Liver (tissue), 8 donors: ENCODE measurements at regions not wholly inside any gene's neighbourhood (a gene's known extent, or its start where the extent isn't known, plus 50 kb on each side); places are given as distances from the start of the nearest gene placed in this dataset.

Experiments used
- DNase-seq: peaks from one replicate; pipeline ENCODE4 v3.0.0-alpha.2; 2017; ENCODE audit warnings: low spot score
- H3K27ac ChIP-seq, 2 donors: one replicate each; pipeline ENCODE4 v1.7.0; 2013; ENCODE audit warnings: inconsistent platforms in 2 of 2, low read length in 2 of 2, control low read depth in 1 of 2, low read depth in 1 of 2, mild to moderate bottlenecking in 1 of 2
- H3K27me3 ChIP-seq, 4 donors: one replicate each; pipeline versions ENCODE4 v1.6.1 to v1.7.0; 2013; ENCODE audit warnings: low read length in 3 of 4, inconsistent platforms in 1 of 4, mild to moderate bottlenecking in 1 of 4, moderate library complexity in 1 of 4; ENCODE audit not compliant: control insufficient read depth in 4 of 4, insufficient read depth in 4 of 4
- H3K36me3 ChIP-seq, 4 donors: one replicate each; pipeline versions ENCODE4 v1.6.1 to v1.7.0; 2013; ENCODE audit warnings: low read length in 3 of 4, mild to moderate bottlenecking in 3 of 4, low read depth in 1 of 4, moderate library complexity in 1 of 4; ENCODE audit not compliant: control insufficient read depth in 4 of 4, insufficient read depth in 3 of 4
- H3K4me1 ChIP-seq, 4 donors: one replicate each; pipeline versions ENCODE4 v1.6.1 to v1.7.0; 2013; ENCODE audit warnings: low read length in 3 of 4, mild to moderate bottlenecking in 3 of 4, moderate library complexity in 1 of 4; ENCODE audit not compliant: control insufficient read depth in 4 of 4, insufficient read depth in 4 of 4
- H3K4me3 ChIP-seq, 3 donors: one replicate each; pipeline versions ENCODE4 v1.6.1 to v1.7.0; 2013; ENCODE audit warnings: low read length in 3 of 3, control low read depth in 1 of 3, low read depth in 1 of 3, mild to moderate bottlenecking in 1 of 3
- H3K9ac ChIP-seq, 2 donors: one replicate each; pipeline ENCODE4 v1.7.0; 2013; ENCODE audit warnings: low read length in 2 of 2, mild to moderate bottlenecking in 2 of 2, moderate library complexity in 2 of 2, control low read depth in 1 of 2, low read depth in 1 of 2
- H3K9me3 ChIP-seq, 4 donors: one replicate each; pipeline versions ENCODE4 v1.6.1 to v1.7.0; 2013; ENCODE audit warnings: low read length in 3 of 4; ENCODE audit not compliant: control insufficient read depth in 4 of 4
- CTCF ChIP-seq: fragments of 150-350 bp; IDR thresholded peaks from 2 replicates; pipeline ENCODE4 v1.5.1; 2017; ENCODE audit warnings: improper control_type of control experiment, low read depth, low read length; ENCODE audit not compliant: missing input control
- EGR1 ChIP-seq, 2 donors: IDR thresholded peaks; 2 replicates each; pipeline ENCODE4 v1.6.1; 2016 to 2018; ENCODE audit warnings: antibody characterized with exemption in 2 of 2, low read depth in 2 of 2
- FOXA1 ChIP-seq: IDR thresholded peaks from 2 replicates; pipeline ENCODE4 v1.6.1; 2016; ENCODE audit warnings: antibody characterized with exemption
- FOXA2 ChIP-seq: IDR thresholded peaks from 2 replicates; pipeline ENCODE4 v1.6.1; 2016; ENCODE audit warnings: antibody characterized with exemption
- HNF4A ChIP-seq, 2 donors: conservative IDR thresholded peaks; 2 replicates each; pipeline ENCODE4 v1.6.1; 2016; ENCODE audit warnings: antibody characterized with exemption in 2 of 2, mild to moderate bottlenecking in 2 of 2
- HNF4G ChIP-seq: IDR thresholded peaks from 2 replicates; pipeline ENCODE4 v1.6.1; 2016; ENCODE audit warnings: antibody characterized with exemption
- JUND ChIP-seq, 2 donors: IDR thresholded peaks; 2 replicates each; pipeline ENCODE4 v1.6.1; 2016; ENCODE audit warnings: antibody characterized with exemption in 2 of 2
- NR2F2 ChIP-seq: IDR thresholded peaks from 2 replicates; pipeline ENCODE4 v1.6.1; 2016; ENCODE audit warnings: antibody characterized with exemption
- RAD21 ChIP-seq, 2 donors: IDR thresholded peaks; 2 replicates each; pipeline ENCODE4 v1.6.1; 2016; ENCODE audit warnings: antibody characterized with exemption in 2 of 2, mild to moderate bottlenecking in 2 of 2
- RXRA ChIP-seq, 2 donors: IDR thresholded peaks; 2 replicates each; pipeline ENCODE4 v1.6.1; 2017 to 2018; ENCODE audit warnings: antibody characterized with exemption in 2 of 2, mild to moderate bottlenecking in 1 of 2
- SP1 ChIP-seq: IDR thresholded peaks from 2 replicates; pipeline ENCODE4 v1.6.1; 2018; ENCODE audit warnings: antibody characterized with exemption, mild to moderate bottlenecking
- TAF1 ChIP-seq: conservative IDR thresholded peaks from 2 replicates; pipeline ENCODE4 v1.6.1; 2016; ENCODE audit warnings: antibody characterized with exemption, mild to moderate bottlenecking
- YY1 ChIP-seq: IDR thresholded peaks from 2 replicates; pipeline ENCODE4 v1.6.1; 2016; ENCODE audit warnings: antibody characterized with exemption, mild to moderate bottlenecking
- ZBTB33 ChIP-seq: IDR thresholded peaks from 2 replicates; pipeline ENCODE4 v1.6.1; 2016; ENCODE audit warnings: antibody characterized with exemption
- WGBS: extraction: QIAGEN DNeasy Blood & Tissue Kit; methylation state at CpG from one replicate; pipeline ENCODE4 v1.1.7; 2013; 5-methylcytosine and 5-hydroxymethylcytosine counted together
- TF ChIP-seq, protein P1 (sequence below): IDR thresholded peaks from 2 replicates; pipeline ENCODE4 v1.6.1; 2016; ENCODE audit warnings: antibody characterized with exemption
- TF ChIP-seq, protein P2 (sequence below): IDR thresholded peaks from 2 replicates; pipeline ENCODE4 v1.6.1; 2016; ENCODE audit warnings: antibody characterized with exemption, mild to moderate bottlenecking
- TF ChIP-seq, protein P3 (sequence below): IDR thresholded peaks from 2 replicates; pipeline ENCODE4 v1.6.1; 2016; ENCODE audit warnings: antibody characterized with exemption
- donor health status: healthy.
- donor health status: healthy.
- donor health status: healthy.
- donor health status: healthy.
- donor health status: healthy.

- 96% methylated on average over 1 of the region's 1 CpG for WGBS
- H3K9ac ChIP-seq: no peak overlapping the region
- no peaks in the 10 kb centered on the region for H3K9me3 ChIP-seq
- no peak for DNase-seq
- H3K27me3 ChIP-seq: no peaks in the 10 kb centered on the region
- H3K27ac ChIP-seq: no peak overlapping the region
- TF ChIP-seq, protein P1, sequence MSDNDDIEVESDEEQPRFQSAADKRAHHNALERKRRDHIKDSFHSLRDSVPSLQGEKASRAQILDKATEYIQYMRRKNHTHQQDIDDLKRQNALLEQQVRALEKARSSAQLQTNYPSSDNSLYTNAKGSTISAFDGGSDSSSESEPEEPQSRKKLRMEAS: no peak
- no peak for TF ChIP-seq FOXA1
- TF ChIP-seq CTCF: no peak
- TF ChIP-seq HNF4A (conservative IDR thresholded peaks at IDR 0.05): no peak
- no peak for TF ChIP-seq RXRA (IDR thresholded peaks at IDR 0.05)
- H3K4me1 ChIP-seq: no peaks in the 10 kb centered on the region
- no peaks in the 10 kb centered on the region for H3K36me3 ChIP-seq
- H3K4me3 ChIP-seq: no peak overlapping the region
Observed at GRCh38 chr1:219083631-219084030, 90.0 kb upstream of the LYPLAL1 start.

GRCh38 chr1:219085082-219085481 is 88.6 kb upstream of the LYPLAL1 start:
- DNase-seq: no peak
- Histone ChIP-seq H3K9ac (no peak overlapping the region), H3K4me1 (peaks cover 0 to 1% (median 0%) of the 10 kb centered on the region in 4 donors), H3K36me3 (no peaks in the 10 kb centered on the region), H3K4me3 (no peak overlapping the region), H3K9me3 (no peaks in the 10 kb centered on the region), H3K27me3 (no peaks in the 10 kb centered on the region), H3K27ac (no peak overlapping the region)
- TF ChIP-seq, protein P2, sequence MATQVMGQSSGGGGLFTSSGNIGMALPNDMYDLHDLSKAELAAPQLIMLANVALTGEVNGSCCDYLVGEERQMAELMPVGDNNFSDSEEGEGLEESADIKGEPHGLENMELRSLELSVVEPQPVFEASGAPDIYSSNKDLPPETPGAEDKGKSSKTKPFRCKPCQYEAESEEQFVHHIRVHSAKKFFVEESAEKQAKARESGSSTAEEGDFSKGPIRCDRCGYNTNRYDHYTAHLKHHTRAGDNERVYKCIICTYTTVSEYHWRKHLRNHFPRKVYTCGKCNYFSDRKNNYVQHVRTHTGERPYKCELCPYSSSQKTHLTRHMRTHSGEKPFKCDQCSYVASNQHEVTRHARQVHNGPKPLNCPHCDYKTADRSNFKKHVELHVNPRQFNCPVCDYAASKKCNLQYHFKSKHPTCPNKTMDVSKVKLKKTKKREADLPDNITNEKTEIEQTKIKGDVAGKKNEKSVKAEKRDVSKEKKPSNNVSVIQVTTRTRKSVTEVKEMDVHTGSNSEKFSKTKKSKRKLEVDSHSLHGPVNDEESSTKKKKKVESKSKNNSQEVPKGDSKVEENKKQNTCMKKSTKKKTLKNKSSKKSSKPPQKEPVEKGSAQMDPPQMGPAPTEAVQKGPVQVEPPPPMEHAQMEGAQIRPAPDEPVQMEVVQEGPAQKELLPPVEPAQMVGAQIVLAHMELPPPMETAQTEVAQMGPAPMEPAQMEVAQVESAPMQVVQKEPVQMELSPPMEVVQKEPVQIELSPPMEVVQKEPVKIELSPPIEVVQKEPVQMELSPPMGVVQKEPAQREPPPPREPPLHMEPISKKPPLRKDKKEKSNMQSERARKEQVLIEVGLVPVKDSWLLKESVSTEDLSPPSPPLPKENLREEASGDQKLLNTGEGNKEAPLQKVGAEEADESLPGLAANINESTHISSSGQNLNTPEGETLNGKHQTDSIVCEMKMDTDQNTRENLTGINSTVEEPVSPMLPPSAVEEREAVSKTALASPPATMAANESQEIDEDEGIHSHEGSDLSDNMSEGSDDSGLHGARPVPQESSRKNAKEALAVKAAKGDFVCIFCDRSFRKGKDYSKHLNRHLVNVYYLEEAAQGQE: no peak
- TF ChIP-seq NR2F2: no peak
- no peak for TF ChIP-seq FOXA2
- no peak for TF ChIP-seq RXRA (IDR thresholded peaks at IDR 0.05)
- no peak for TF ChIP-seq TAF1
- no peak for TF ChIP-seq HNF4A (conservative IDR thresholded peaks at IDR 0.05)
- 92% methylated on average over 3 of the region's 3 CpGs for WGBS

- no peak overlapping the region for H3K27ac ChIP-seq
- peaks cover 0 to 1% (median 0%) of the 10 kb centered on the region in 4 donors for H3K4me1 ChIP-seq
- no peaks in the 10 kb centered on the region for H3K27me3 ChIP-seq
- H3K4me3 ChIP-seq: no peak overlapping the region
- no peaks in the 10 kb centered on the region for H3K36me3 ChIP-seq
- H3K9ac ChIP-seq: no peak overlapping the region
- DNase-seq: no peak
- WGBS: 81% methylated on average over 1 of the region's 1 CpG
- H3K9me3 ChIP-seq: no peaks in the 10 kb centered on the region
- TF ChIP-seq YY1 (no peak), RAD21 (IDR thresholded peaks at IDR 0.05) (no peak), HNF4G (no peak), RXRA (IDR thresholded peaks at IDR 0.05) (no peak), ZBTB33 (no peak), SP1 (no peak), TAF1 (no peak), JUND (IDR thresholded peaks at IDR 0.05) (no peak), FOXA2 (no peak), EGR1 (IDR thresholded peaks at IDR 0.05; ENCODE audit: low read depth in 2 of 2) (no peak)
- TF ChIP-seq, protein P2: no peak
- TF ChIP-seq, protein P3, sequence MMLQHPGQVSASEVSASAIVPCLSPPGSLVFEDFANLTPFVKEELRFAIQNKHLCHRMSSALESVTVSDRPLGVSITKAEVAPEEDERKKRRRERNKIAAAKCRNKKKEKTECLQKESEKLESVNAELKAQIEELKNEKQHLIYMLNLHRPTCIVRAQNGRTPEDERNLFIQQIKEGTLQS: no peak
- TF ChIP-seq, protein P1: no peak
Observed at GRCh38 chr1:219085988-219086387, 87.7 kb upstream of the LYPLAL1 start.
